Esophagus muscularis mucosa (tissue), 4 donors: ENCODE measurements at regions not wholly inside any gene's neighbourhood (a gene's known extent, or its start where the extent isn't known, plus 50 kb on each side); places are given as distances from the start of the nearest gene placed in this dataset.
"Not testable (repeated sequence)": the region's sequence is repeated elsewhere in the genome, so short reads cannot be mapped to it uniquely, and the experiment has no call there.

Experiments
- DNase-seq: peaks from one replicate; pipeline ENCODE4 v3.0.0-alpha.2; 2017; ENCODE audit errors: extremely low spot score
- H3K27ac ChIP-seq, 4 donors: fragments of 200-600 bp; sonication (generic); replicated peaks in 1 of 4; 1 replicate in 3 of 4; 2 replicates in 1 of 4; pipeline ENCODE4 v1.5.1; 2016 to 2019; ENCODE audit warnings: mild to moderate bottlenecking in 1 of 4
- H3K27me3 ChIP-seq, 4 donors: fragments of 200-600 bp; sonication (generic); one replicate each; pipeline versions ENCODE4 v1.5.1 to v1.6.0; 2016 to 2019
- H3K36me3 ChIP-seq, 4 donors: fragments of 200-600 bp; sonication (generic); one replicate each; pipeline ENCODE4 v1.5.1; 2016 to 2019
- H3K4me1 ChIP-seq, 4 donors: fragments of 200-600 bp; sonication (generic); one replicate each; pipeline ENCODE4 v1.5.1; 2016 to 2019
- H3K4me3 ChIP-seq, 4 donors: fragments of 200-600 bp; sonication (generic); 1 replicate in 2 of 4; 2 replicates in 2 of 4; pipeline ENCODE4 v1.5.1; 2016 to 2019; ENCODE audit warnings: mild to moderate bottlenecking in 4 of 4, moderate library complexity in 1 of 4
- H3K9me3 ChIP-seq, 4 donors: fragments of 200-600 bp; sonication (generic); 1 replicate in 3 of 4; 2 replicates in 1 of 4; pipeline ENCODE4 v1.5.1; 2016 to 2019
- CTCF ChIP-seq, 3 experiments: fragments of 200-600 bp in 2 of 3; fragments of 450-650 bp in 1 of 3; sonication (generic) in 2 of 3; IDR thresholded peaks; one replicate each; pipeline ENCODE4 v1.5.1; 2017 to 2019; ENCODE audit warnings: antibody characterized with exemption in 3 of 3, mild to moderate bottlenecking in 2 of 3, moderate library complexity in 1 of 3
- EP300 ChIP-seq: sonication (generic); formaldehyde crosslinking; IDR thresholded peaks from one replicate; pipeline ENCODE4 v1.6.1; 2017; ENCODE audit warnings: antibody characterized with exemption
- POLR2A ChIP-seq: fragments of 450-650 bp; IDR thresholded peaks from one replicate; pipeline ENCODE4 v1.6.1; 2017; ENCODE audit warnings: antibody characterized with exemption, moderate library complexity, mild to moderate bottlenecking, low read depth
- POLR2AphosphoS5 ChIP-seq, 2 donors: sonication (generic); formaldehyde crosslinking; IDR thresholded peaks; one replicate each; pipeline ENCODE4 v1.6.1; 2017; ENCODE audit warnings: antibody characterized with exemption in 2 of 2
- WGBS: methylation state at CpG from one replicate; pipeline ENCODE4 v1.1.5; 2018; 5-methylcytosine and 5-hydroxymethylcytosine counted together
- intact Hi-C: fragments of 100-400 bp; cut with DNase I; formaldehyde crosslinking; loops from one replicate; pipeline ENCODE4 v1.15.1; 2023

- H3K27ac ChIP-seq = no peak overlapping the region
- no peaks in the 10 kb centered on the region for H3K4me1 ChIP-seq
- H3K36me3 ChIP-seq = no peaks in the 10 kb centered on the region
- intact Hi-C loops = no loop called here
- H3K9me3 ChIP-seq = no peaks in the 10 kb centered on the region
- no peak for DNase-seq
- no peak overlapping the region for H3K4me3 ChIP-seq
- TF ChIP-seq CTCF (IDR thresholded peaks at IDR 0.05) (no peak), POLR2A (no peak), POLR2AphosphoS5 (IDR thresholded peaks at IDR 0.05) (no peak), EP300 (no peak)
- H3K27me3 ChIP-seq = no peaks in the 10 kb centered on the region
- WGBS = 86% methylated on average over 3 of the region's 3 CpGs
These were observed 638.9 kb upstream of the LRRTM1 start for GRCh38 chr2:80943487-80943886.

GRCh38 chr2:80942766-80943165 is 638.2 kb upstream of the LRRTM1 start:
- 72% methylated on average over 4 of the region's 4 CpGs for WGBS
- intact Hi-C loops = no loop called here

GRCh38 chr2:80938463-80938862 is 633.9 kb upstream of the LRRTM1 start:
- WGBS = 72% methylated on average over 3 of the region's 3 CpGs
- no peaks in the 10 kb centered on the region for H3K9me3 ChIP-seq
- TF ChIP-seq CTCF (IDR thresholded peaks at IDR 0.05) = no peak
- TF ChIP-seq EP300 = no peak
- no peak for TF ChIP-seq POLR2A
- TF ChIP-seq POLR2AphosphoS5 (IDR thresholded peaks at IDR 0.05) = no peak
- intact Hi-C loops = no loop called here
- H3K36me3 ChIP-seq = no peaks in the 10 kb centered on the region
- H3K27me3 ChIP-seq = no peaks in the 10 kb centered on the region
- no peak overlapping the region for H3K27ac ChIP-seq
- no peaks in the 10 kb centered on the region for H3K4me1 ChIP-seq
- H3K4me3 ChIP-seq = no peak overlapping the region
- DNase-seq = no peak

More at GRCh38 chr2:80942766-80943165, 638.2 kb upstream of the LRRTM1 start:
- no peak for DNase-seq
- no peaks in the 10 kb centered on the region for H3K36me3 ChIP-seq
- no peaks in the 10 kb centered on the region for H3K4me1 ChIP-seq
- H3K27me3 ChIP-seq = no peaks in the 10 kb centered on the region
- no peak for TF ChIP-seq POLR2A
- TF ChIP-seq POLR2AphosphoS5 (IDR thresholded peaks at IDR 0.05) = no peak
- no peak for TF ChIP-seq EP300
- TF ChIP-seq CTCF (IDR thresholded peaks at IDR 0.05) = no peak
- H3K4me3 ChIP-seq = no peak overlapping the region
- no peaks in the 10 kb centered on the region for H3K9me3 ChIP-seq
- no peak overlapping the region for H3K27ac ChIP-seq

- H3K36me3 ChIP-seq, H3K27ac ChIP-seq, H3K4me1 ChIP-seq, intact Hi-C loops, H3K27me3 ChIP-seq, H3K4me3 ChIP-seq, DNase-seq: not testable (repeated sequence)
- WGBS = 87% methylated on average over 6 of the region's 6 CpGs
- H3K9me3 ChIP-seq = peaks cover 0 to 25% (median 21%) of the 10 kb centered on the region in 4 donors
These were observed 627.3 kb upstream of the LRRTM1 start for GRCh38 chr2:80931820-80932219.

GRCh38 chr2:80930777-80931176 is 626.2 kb upstream of the LRRTM1 start:
- Histone ChIP-seq H3K9me3 (peaks cover 0 to 25% (median 21%) of the 10 kb centered on the region in 4 donors), H3K4me3 (no peak overlapping the region), H3K27me3 (no peaks in the 10 kb centered on the region), H3K36me3 (no peaks in the 10 kb centered on the region), H3K4me1 (no peaks in the 10 kb centered on the region), H3K27ac (no peak overlapping the region)
- WGBS = 100% methylated on average over 1 of the region's 1 CpG
- TF ChIP-seq EP300 (no peak), POLR2AphosphoS5 (IDR thresholded peaks at IDR 0.05) (no peak), POLR2A (no peak), CTCF (IDR thresholded peaks at IDR 0.05) (no peak)
- intact Hi-C loops = no loop called here
- DNase-seq = no peak
